Endodermal cell (in vitro differentiated cells): ENCODE measurements at regions not wholly inside any gene's neighbourhood (a gene's known extent, or its start where the extent isn't known, plus 50 kb on each side); places are given as distances from the start of the nearest gene placed in this dataset.
A peak's percentile ranks its signal among the peaks of the same experiment; 100 is the strongest.

Experiments used
- DNase-seq: peaks from one replicate; pipeline ENCODE4 v3.0.0-alpha.2; 2017
- H3K27ac ChIP-seq: 2 replicates; pipeline ENCODE4 v1.5.1; 2013; ENCODE audit warnings: mild to moderate bottlenecking, low read depth, low read length, moderate library complexity
- H3K27me3 ChIP-seq: 2 replicates; pipeline ENCODE4 v1.6.1; 2013; ENCODE audit warnings: mild to moderate bottlenecking, low read length, moderate library complexity; ENCODE audit not compliant: insufficient read depth, control insufficient read depth, poor library complexity, severe bottlenecking
- H3K36me3 ChIP-seq: 2 replicates; pipeline ENCODE4 v1.7.0; 2013; ENCODE audit warnings: mild to moderate bottlenecking, low read length, moderate library complexity; ENCODE audit not compliant: control insufficient read depth, insufficient read depth
- H3K4me1 ChIP-seq: one replicate; pipeline ENCODE4 v1.7.0; 2013; ENCODE audit warnings: low read length; ENCODE audit not compliant: control insufficient read depth, insufficient read depth
- H3K4me3 ChIP-seq: 2 replicates; pipeline ENCODE4 v1.5.1; 2013; ENCODE audit warnings: mild to moderate bottlenecking, low read length, moderate library complexity
- H3K9ac ChIP-seq: 2 replicates; pipeline ENCODE4 v1.6.1; 2013; ENCODE audit warnings: mild to moderate bottlenecking, low read length, moderate library complexity; ENCODE audit not compliant: poor library complexity, severe bottlenecking; ENCODE audit errors: extremely low read depth
- H3K9me3 ChIP-seq: 2 replicates; pipeline ENCODE4 v1.6.1; 2013; ENCODE audit warnings: mild to moderate bottlenecking, low read length, moderate library complexity; ENCODE audit not compliant: control insufficient read depth
- H3K27ac Mint-ChIP-seq: 2 replicates; pipeline ENCODE4 v1.8.0; 2020; ENCODE audit warnings: mixed read lengths
- H3K27me3 Mint-ChIP-seq: 2 replicates; pipeline ENCODE4 v1.8.0; 2021; ENCODE audit warnings: mild to moderate bottlenecking, mixed read lengths; ENCODE audit not compliant: insufficient read depth
- H3K36me3 Mint-ChIP-seq: 2 replicates; pipeline ENCODE4 v1.8.0; 2020; ENCODE audit warnings: low read depth, mixed read lengths
- H3K4me1 Mint-ChIP-seq: 2 replicates; pipeline ENCODE4 v1.8.0; 2020; ENCODE audit warnings: mixed read lengths
- H3K4me3 Mint-ChIP-seq: 2 replicates; pipeline ENCODE4 v1.8.0; 2020; ENCODE audit warnings: mild to moderate bottlenecking, moderate library complexity, mixed read lengths
- H3K9me3 Mint-ChIP-seq: 2 replicates; pipeline ENCODE4 v1.8.0; 2020; ENCODE audit warnings: mild to moderate bottlenecking, mixed read lengths
- WGBS, 2 experiments: methylation state at CpG; one replicate each; pipeline versions ENCODE4 v1.1.5 to v1.1.7; 2013; ENCODE audit warnings: missing lambda C conversion rate in 2 of 2, mixed read lengths in 1 of 2; ENCODE audit not compliant: insufficient coverage in 1 of 2, insufficient read length in 1 of 2; 5-methylcytosine and 5-hydroxymethylcytosine counted together
- TF ChIP-seq, protein P1 (sequence below): fragments of 200-600 bp; sonication (generic); conservative IDR thresholded peaks from 2 replicates; pipeline ENCODE4 v1.5.0; 2021; ENCODE audit warnings: antibody characterized with exemption, mild to moderate bottlenecking

DNA sequence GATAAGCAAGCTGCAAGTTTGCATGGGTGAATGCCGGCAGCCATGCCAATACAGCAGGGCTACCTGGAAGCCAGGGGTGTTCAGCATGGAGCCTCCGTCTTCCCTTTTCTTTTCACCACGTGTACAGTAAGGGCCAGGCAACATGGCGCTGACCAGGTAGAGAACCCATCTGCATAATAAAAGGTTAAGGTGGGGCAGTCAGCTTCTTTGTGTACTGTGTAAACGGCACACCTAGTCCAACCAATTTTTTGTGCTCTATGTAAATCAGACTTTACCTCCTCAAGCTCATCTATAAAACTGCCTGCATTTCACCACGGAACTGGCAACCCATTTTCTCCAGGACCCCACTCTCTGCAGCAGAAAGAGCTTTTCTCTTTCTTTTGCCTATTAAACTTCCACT lies 286.8 kb upstream of the VCX3A start:
- 67 to 92% methylated on average over 1 to 6 of the region's 6 CpGs for WGBS, 2 experiments
- H3K27me3 Mint-ChIP-seq: no peaks in the 10 kb centered on the region
- H3K4me1 Mint-ChIP-seq: no peaks in the 10 kb centered on the region

DNA sequence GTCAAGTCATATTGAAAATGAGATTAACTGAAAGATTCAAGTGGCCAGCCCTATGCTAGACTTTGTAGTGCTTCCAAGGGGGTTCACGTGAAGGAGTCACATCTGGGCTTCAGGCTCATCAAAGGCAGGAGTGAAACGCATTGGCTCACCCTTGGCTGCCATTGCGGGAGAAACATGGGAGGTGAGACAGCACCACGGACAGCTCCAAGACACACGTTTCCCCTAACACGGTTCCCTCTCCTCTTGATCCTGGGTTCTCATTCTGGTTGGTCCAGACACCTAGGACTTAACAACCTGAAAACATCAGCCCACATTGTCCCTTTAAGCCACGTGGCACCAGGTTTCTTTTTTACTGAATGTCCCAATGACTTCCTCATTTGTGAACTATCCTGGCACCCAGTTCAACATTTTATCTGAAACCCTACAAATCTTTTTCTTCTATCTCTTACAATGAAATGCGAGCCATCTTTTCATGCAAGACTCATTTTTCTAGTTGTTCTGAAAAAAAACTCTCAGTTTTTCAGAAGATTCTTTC lies 279.0 kb upstream of the VCX3A start:
- Histone ChIP-seq H3K27me3 (no peaks in the 10 kb centered on the region), H3K9me3 (no peaks in the 10 kb centered on the region), H3K4me3 (no peak overlapping the region), H3K27ac (no peak overlapping the region), H3K36me3 (no peaks in the 10 kb centered on the region), H3K4me1 (no peaks in the 10 kb centered on the region), H3K9ac (no peak overlapping the region)
- H3K9me3 Mint-ChIP-seq: no peaks in the 10 kb centered on the region
- WGBS, 2 experiments: 20 to 61% methylated on average over 1 to 8 of the region's 8 CpGs
- H3K27me3 Mint-ChIP-seq: no peaks in the 10 kb centered on the region
- no peaks in the 10 kb centered on the region for H3K36me3 Mint-ChIP-seq
- TF ChIP-seq, protein P1, sequence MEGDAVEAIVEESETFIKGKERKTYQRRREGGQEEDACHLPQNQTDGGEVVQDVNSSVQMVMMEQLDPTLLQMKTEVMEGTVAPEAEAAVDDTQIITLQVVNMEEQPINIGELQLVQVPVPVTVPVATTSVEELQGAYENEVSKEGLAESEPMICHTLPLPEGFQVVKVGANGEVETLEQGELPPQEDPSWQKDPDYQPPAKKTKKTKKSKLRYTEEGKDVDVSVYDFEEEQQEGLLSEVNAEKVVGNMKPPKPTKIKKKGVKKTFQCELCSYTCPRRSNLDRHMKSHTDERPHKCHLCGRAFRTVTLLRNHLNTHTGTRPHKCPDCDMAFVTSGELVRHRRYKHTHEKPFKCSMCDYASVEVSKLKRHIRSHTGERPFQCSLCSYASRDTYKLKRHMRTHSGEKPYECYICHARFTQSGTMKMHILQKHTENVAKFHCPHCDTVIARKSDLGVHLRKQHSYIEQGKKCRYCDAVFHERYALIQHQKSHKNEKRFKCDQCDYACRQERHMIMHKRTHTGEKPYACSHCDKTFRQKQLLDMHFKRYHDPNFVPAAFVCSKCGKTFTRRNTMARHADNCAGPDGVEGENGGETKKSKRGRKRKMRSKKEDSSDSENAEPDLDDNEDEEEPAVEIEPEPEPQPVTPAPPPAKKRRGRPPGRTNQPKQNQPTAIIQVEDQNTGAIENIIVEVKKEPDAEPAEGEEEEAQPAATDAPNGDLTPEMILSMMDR: no peak
- no peaks in the 10 kb centered on the region for H3K4me1 Mint-ChIP-seq
- H3K27ac Mint-ChIP-seq: no peak overlapping the region
- DNase-seq: peak; percentile 75
- no peak overlapping the region for H3K4me3 Mint-ChIP-seq

More for the DNA sequence above, 286.8 kb upstream of the VCX3A start:
- H3K9me3 Mint-ChIP-seq: peaks cover 1% of the 10 kb centered on the region
- no peak overlapping the region for H3K9ac ChIP-seq
- no peak overlapping the region for H3K4me3 Mint-ChIP-seq
- no peaks in the 10 kb centered on the region for H3K36me3 ChIP-seq
- DNase-seq: no peak
- no peaks in the 10 kb centered on the region for H3K36me3 Mint-ChIP-seq
- no peak overlapping the region for H3K27ac ChIP-seq
- H3K4me1 ChIP-seq: no peaks in the 10 kb centered on the region
- no peak overlapping the region for H3K4me3 ChIP-seq
- H3K27me3 ChIP-seq: no peaks in the 10 kb centered on the region
- H3K9me3 ChIP-seq: no peaks in the 10 kb centered on the region
- TF ChIP-seq, protein P1: no peak
- H3K27ac Mint-ChIP-seq: no peak overlapping the region

DNA sequence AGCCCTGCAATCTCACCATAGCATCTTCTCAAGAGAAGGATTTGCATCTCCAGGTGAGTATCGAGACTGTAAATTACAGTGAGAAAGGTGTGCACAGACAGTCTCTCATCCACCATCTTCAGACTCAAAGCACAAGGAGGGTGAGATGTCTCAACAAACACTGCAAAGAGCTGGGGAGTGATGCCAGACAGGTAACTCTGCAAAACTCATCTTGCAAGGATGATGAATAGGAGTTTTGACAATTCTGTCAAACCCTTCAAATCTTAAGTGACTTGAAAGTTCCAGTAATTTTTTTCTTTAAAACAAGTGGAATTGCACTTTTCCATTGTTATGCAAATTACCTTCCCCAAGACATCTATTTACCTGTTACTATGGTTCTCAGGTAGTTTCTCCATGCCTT lies 277.2 kb upstream of the VCX3A start:
- H3K4me1 Mint-ChIP-seq: no peaks in the 10 kb centered on the region

More for the DNA sequence above, 277.2 kb upstream of the VCX3A start:
- Histone ChIP-seq H3K9me3 (no peaks in the 10 kb centered on the region), H3K27ac (no peak overlapping the region), H3K9ac (no peak overlapping the region), H3K27me3 (no peaks in the 10 kb centered on the region), H3K36me3 (no peaks in the 10 kb centered on the region), H3K4me1 (no peaks in the 10 kb centered on the region), H3K4me3 (no peak overlapping the region)
- TF ChIP-seq, protein P1: no peak
- Mint-ChIP-seq H3K27ac (no peak overlapping the region), H3K27me3 (no peaks in the 10 kb centered on the region), H3K36me3 (no peaks in the 10 kb centered on the region), H3K9me3 (no peaks in the 10 kb centered on the region), H3K4me3 (no peak overlapping the region)
- whole genome bisulfite sequencing, 2 experiments: 100% methylated on average over 1 of the region's 1 CpG; no CpG with 5 or more reads in 1 of the 2 experiments
- DNase-seq: no peak
